ENCODE measurements at regions not wholly inside any gene's neighbourhood (a gene's known extent, or its start where the extent isn't known, plus 50 kb on each side); places are given as distances from the start of the nearest gene placed in this dataset.
A peak's percentile ranks its signal among the peaks of the same experiment; 100 is the strongest.

GRCh38 chr13:30142486-30143211 is 164.7 kb downstream of the KATNAL1 start:
- FAIRE-seq (peak; percentile 78), DNase-seq (ENCODE audit: low read depth, low spot score) (peak; percentile 80)
- no peak overlapping the region for H3K4me3 ChIP-seq (replicated peaks in 1 of 3; ENCODE audit: insufficient read depth in 1 of 3, low read depth in 1 of 3, low read length in 3 of 3)
- H3K36me3 ChIP-seq (ENCODE audit: control insufficient read depth in 2 of 2, extremely low read depth in 1 of 2, insufficient read depth in 2 of 2, low read length in 2 of 2), result no peaks in the 10 kb centered on the region
- ChIA-PET CTCF (interaction anchor here (1.0 to 2.5 kb wide), 9 partner anchors 8 to 902 kb away, joined by 3 to 51 read pairs (median 5); no protein-coding TSS in a partner anchor), POLR2A (interaction anchor here (1.6 kb wide), 1 partner anchor 279 kb away, joined by 4 read pairs; the partner anchor contains the start of gene UBE2L5)
- BruUV-seq (replicated peaks), result no TSS peak
- H3K9ac ChIP-seq (replicated peaks; ENCODE audit: extremely low read depth, insufficient read depth, low read length), result no peak overlapping the region
- H3K27ac ChIP-seq (ENCODE audit: insufficient read depth, low read depth, low read length), result peak overlapping the region; percentile 49
- intact Hi-C loops (cut with micrococcal nuclease) (no loop called here), dilution Hi-C loops (cut with MboI; ENCODE audit: extremely low pct_ligation_motif_present, low sequenced_read_pairs) (loop anchor here (25.0 kb wide), 1 partner anchor 195 kb away; no protein-coding TSS in a partner anchor)
- peak overlapping the region; percentile 45 for H2AFZ ChIP-seq (ENCODE audit: low read depth, low read length)
- H3K27me3 ChIP-seq (ENCODE audit: control insufficient read depth in 2 of 2, insufficient read depth in 2 of 2, low read length in 2 of 2), result no peaks in the 10 kb centered on the region
- H4K20me1 ChIP-seq (replicated peaks; ENCODE audit: control insufficient read depth, extremely low read depth, insufficient read depth, low read length), result no peaks in the 10 kb centered on the region
- no peak overlapping the region for H3K4me2 ChIP-seq (ENCODE audit: insufficient read depth, low read length)
- peak; percentile 14 for TF ChIP-seq JUN (IDR thresholded peaks at IDR 0.05; ENCODE audit: borderline replicate concordance, insufficient read depth, insufficient read length, low read depth)
- TF ChIP-seq, protein P1, sequence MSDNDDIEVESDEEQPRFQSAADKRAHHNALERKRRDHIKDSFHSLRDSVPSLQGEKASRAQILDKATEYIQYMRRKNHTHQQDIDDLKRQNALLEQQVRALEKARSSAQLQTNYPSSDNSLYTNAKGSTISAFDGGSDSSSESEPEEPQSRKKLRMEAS (IDR thresholded peaks at IDR 0.05; ENCODE audit: insufficient read depth, insufficient read length), result peak; percentile 8
- TF ChIP-seq, protein P2, sequence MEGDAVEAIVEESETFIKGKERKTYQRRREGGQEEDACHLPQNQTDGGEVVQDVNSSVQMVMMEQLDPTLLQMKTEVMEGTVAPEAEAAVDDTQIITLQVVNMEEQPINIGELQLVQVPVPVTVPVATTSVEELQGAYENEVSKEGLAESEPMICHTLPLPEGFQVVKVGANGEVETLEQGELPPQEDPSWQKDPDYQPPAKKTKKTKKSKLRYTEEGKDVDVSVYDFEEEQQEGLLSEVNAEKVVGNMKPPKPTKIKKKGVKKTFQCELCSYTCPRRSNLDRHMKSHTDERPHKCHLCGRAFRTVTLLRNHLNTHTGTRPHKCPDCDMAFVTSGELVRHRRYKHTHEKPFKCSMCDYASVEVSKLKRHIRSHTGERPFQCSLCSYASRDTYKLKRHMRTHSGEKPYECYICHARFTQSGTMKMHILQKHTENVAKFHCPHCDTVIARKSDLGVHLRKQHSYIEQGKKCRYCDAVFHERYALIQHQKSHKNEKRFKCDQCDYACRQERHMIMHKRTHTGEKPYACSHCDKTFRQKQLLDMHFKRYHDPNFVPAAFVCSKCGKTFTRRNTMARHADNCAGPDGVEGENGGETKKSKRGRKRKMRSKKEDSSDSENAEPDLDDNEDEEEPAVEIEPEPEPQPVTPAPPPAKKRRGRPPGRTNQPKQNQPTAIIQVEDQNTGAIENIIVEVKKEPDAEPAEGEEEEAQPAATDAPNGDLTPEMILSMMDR (IDR thresholded peaks at IDR 0.05; ENCODE audit: extremely low read depth in 1 of 2, insufficient read depth in 1 of 2, low read depth in 1 of 2, low read length in 2 of 2), result no peak
- TF ChIP-seq POLR2AphosphoS5 (IDR thresholded peaks at IDR 0.05; ENCODE audit: insufficient read depth, low read depth, low read length), result no peak
- TF ChIP-seq GATA2 (IDR thresholded peaks at IDR 0.05; ENCODE audit: insufficient read depth, insufficient read length, low read depth, low read length), result no peak
- TF ChIP-seq MYC (IDR thresholded peaks at IDR 0.05; ENCODE audit: low read depth, low read length), result peak; percentile 37
- peak; percentile 56 for TF ChIP-seq FOS (IDR thresholded peaks at IDR 0.05; ENCODE audit: borderline replicate concordance, insufficient read depth, low read length)
- no peak for TF ChIP-seq POLR2A (IDR thresholded peaks at IDR 0.05; ENCODE audit: low read depth, low read length)
- peaks cover 27% of the 10 kb centered on the region for H3K4me1 ChIP-seq (ENCODE audit: control insufficient read depth, extremely low read depth, insufficient read depth, low read length)
- H3K79me2 ChIP-seq (ENCODE audit: control insufficient read depth, insufficient read depth, low read length), result no peaks in the 10 kb centered on the region
- H3K9me3 ChIP-seq (replicated peaks; ENCODE audit: control insufficient read depth, insufficient read depth, low read length), result no peaks in the 10 kb centered on the region
- H3K9me1 ChIP-seq (replicated peaks; ENCODE audit: control insufficient read depth, extremely low read depth, insufficient read depth, low read length), result no peaks in the 10 kb centered on the region
